H9 (cell line): ENCODE measurements at regions not wholly inside any gene's neighbourhood (a gene's known extent, or its start where the extent isn't known, plus 50 kb on each side); places are given as distances from the start of the nearest gene placed in this dataset.

ENCODE experiments used
- DNase-seq: peaks from one replicate; pipeline ENCODE4 v3.0.0-alpha.2; 2017
- H2AFZ ChIP-seq: one replicate; pipeline ENCODE4 v1.6.1; 2013; ENCODE audit warnings: mild to moderate bottlenecking, low read length, control low read depth, moderate library complexity
- H2AK5ac ChIP-seq: 2 replicates; pipeline ENCODE4 v1.6.1; 2013; ENCODE audit warnings: low read length, control low read depth, mixed read lengths; ENCODE audit not compliant: insufficient read length
- H2BK120ac ChIP-seq: one replicate; pipeline ENCODE4 v1.6.1; 2013; ENCODE audit warnings: low read depth, mild to moderate bottlenecking, low read length, control low read depth, inconsistent platforms; ENCODE audit not compliant: poor library complexity, severe bottlenecking
- H2BK12ac ChIP-seq: 2 replicates; pipeline ENCODE4 v1.6.1; 2013; ENCODE audit warnings: low read length, control low read depth, mixed read lengths, low read depth; ENCODE audit not compliant: insufficient read length
- H2BK15ac ChIP-seq: 2 replicates; pipeline ENCODE4 v1.6.1; 2013; ENCODE audit warnings: low read depth, low read length, control low read depth
- H2BK20ac ChIP-seq: one replicate; pipeline ENCODE4 v1.6.1; 2013; ENCODE audit warnings: low read depth, mild to moderate bottlenecking, low read length, control low read depth, inconsistent platforms; ENCODE audit not compliant: poor library complexity, severe bottlenecking
- H2BK5ac ChIP-seq: 2 replicates; pipeline ENCODE4 v1.6.1; 2013; ENCODE audit warnings: low read length, control low read depth, mixed read lengths; ENCODE audit not compliant: insufficient read length
- H3K14ac ChIP-seq: 2 replicates; pipeline ENCODE4 v1.6.1; 2013; ENCODE audit warnings: low read length, control low read depth; ENCODE audit not compliant: insufficient read depth
- H3K18ac ChIP-seq: 2 replicates; pipeline ENCODE4 v1.6.1; 2013; ENCODE audit warnings: low read depth, mild to moderate bottlenecking, mixed read lengths, low read length, control low read depth; ENCODE audit not compliant: insufficient read length
- H3K23ac ChIP-seq: 2 replicates; pipeline ENCODE4 v1.6.1; 2013; ENCODE audit warnings: low read length, control low read depth, mixed read lengths, low read depth; ENCODE audit not compliant: insufficient read length
- H3K23me2 ChIP-seq: 2 replicates; pipeline ENCODE4 v1.6.1; 2013; ENCODE audit warnings: low read depth, mild to moderate bottlenecking, mixed read lengths, low read length, control low read depth; ENCODE audit not compliant: insufficient read length, poor library complexity, severe bottlenecking
- H3K27ac ChIP-seq: 2 replicates; pipeline ENCODE4 v1.5.1; 2013; ENCODE audit warnings: low read length, control low read depth, mixed read lengths, low read depth; ENCODE audit not compliant: insufficient read length
- H3K27me3 ChIP-seq: 2 replicates; pipeline ENCODE4 v1.6.1; 2013; ENCODE audit warnings: low read length, control low read depth, inconsistent platforms; ENCODE audit not compliant: insufficient read depth
- H3K4ac ChIP-seq: 2 replicates; pipeline ENCODE4 v1.6.1; 2013; ENCODE audit warnings: low read depth, mild to moderate bottlenecking, control low read depth, inconsistent platforms, low read length, moderate library complexity
- H3K4me1 ChIP-seq: 2 replicates; pipeline ENCODE4 v1.6.1; 2013; ENCODE audit warnings: low read length, control low read depth, inconsistent platforms; ENCODE audit not compliant: insufficient read depth
- H3K4me2 ChIP-seq: 2 replicates; pipeline ENCODE4 v1.6.1; 2013; ENCODE audit warnings: low read length, control low read depth, mixed read lengths; ENCODE audit not compliant: insufficient read length, insufficient read depth
- H3K56ac ChIP-seq: 2 replicates; pipeline ENCODE4 v1.6.1; 2013; ENCODE audit warnings: low read depth, mild to moderate bottlenecking, mixed read lengths, low read length, control low read depth; ENCODE audit not compliant: insufficient read length
- H3K79me1 ChIP-seq: 2 replicates; pipeline ENCODE4 v1.6.1; 2013; ENCODE audit warnings: low read depth, mild to moderate bottlenecking, moderate library complexity, low read length, control low read depth, inconsistent platforms; ENCODE audit not compliant: insufficient read depth, poor library complexity, severe bottlenecking
- H3K79me2 ChIP-seq: 2 replicates; pipeline ENCODE4 v1.6.1; 2013; ENCODE audit warnings: low read length, control low read depth, inconsistent platforms; ENCODE audit not compliant: insufficient read depth
- H3K9ac ChIP-seq: 2 replicates; pipeline ENCODE4 v1.6.1; 2013; ENCODE audit warnings: low read length, control low read depth, mixed read lengths; ENCODE audit not compliant: insufficient read length; ENCODE audit errors: extremely low read depth
- H3K9me3 ChIP-seq: one replicate; pipeline ENCODE4 v1.6.1; 2013; ENCODE audit warnings: low read depth, low read length, inconsistent platforms; ENCODE audit not compliant: control insufficient read depth
- H3T11ph ChIP-seq: one replicate; pipeline ENCODE4 v1.6.1; 2013; ENCODE audit warnings: mild to moderate bottlenecking, low read length, control low read depth, inconsistent platforms
- H4K20me1 ChIP-seq: one replicate; pipeline ENCODE4 v1.6.1; 2013; ENCODE audit not compliant: control insufficient read depth, insufficient read length, insufficient read depth
- H4K5ac ChIP-seq: 2 replicates; pipeline ENCODE4 v1.6.1; 2013; ENCODE audit warnings: low read depth, mild to moderate bottlenecking, mixed read lengths, low read length, control low read depth; ENCODE audit not compliant: insufficient read length
- H4K8ac ChIP-seq: replicated peaks from 2 replicates; pipeline ENCODE4 v1.6.1; 2013; ENCODE audit warnings: low read length, control low read depth, mixed read lengths, low read depth; ENCODE audit not compliant: insufficient read length
- H4K91ac ChIP-seq: 2 replicates; pipeline ENCODE4 v1.6.1; 2013; ENCODE audit warnings: low read depth, mild to moderate bottlenecking, moderate library complexity, mixed read lengths, low read length, control low read depth; ENCODE audit not compliant: insufficient read length
- H3K27ac Mint-ChIP-seq, 3 experiments: 2 replicates in 2 of 3; 3 replicates in 1 of 3; pipeline ENCODE4 v1.8.0; 2020 to 2021; ENCODE audit warnings: mixed read lengths in 3 of 3, mild to moderate bottlenecking in 1 of 3, moderate library complexity in 1 of 3
- H3K27me3 Mint-ChIP-seq: 2 replicates; pipeline ENCODE4 v1.8.0; 2021; ENCODE audit warnings: low read depth, mild to moderate bottlenecking, moderate library complexity, mixed read lengths
- H3K36me3 Mint-ChIP-seq, 3 experiments: 2 replicates in 2 of 3; 3 replicates in 1 of 3; pipeline ENCODE4 v1.8.0; 2020 to 2021; ENCODE audit warnings: low read depth in 3 of 3, mixed read lengths in 3 of 3; ENCODE audit not compliant: insufficient read depth in 1 of 3
- H3K4me1 Mint-ChIP-seq, 2 experiments: 2 replicates each; pipeline ENCODE4 v1.8.0; 2020; ENCODE audit warnings: mixed read lengths in 2 of 2
- H3K4me3 Mint-ChIP-seq, 2 experiments: 2 replicates in 1 of 2; 3 replicates in 1 of 2; pipeline ENCODE4 v1.8.0; 2020 to 2021; ENCODE audit warnings: mild to moderate bottlenecking in 2 of 2, mixed read lengths in 2 of 2, moderate library complexity in 1 of 2
- H3K9me3 Mint-ChIP-seq, 2 experiments: 2 replicates in 1 of 2; 3 replicates in 1 of 2; pipeline ENCODE4 v1.8.0; 2020; ENCODE audit warnings: mild to moderate bottlenecking in 2 of 2, mixed read lengths in 2 of 2, moderate library complexity in 1 of 2
- CTCF ChIP-seq: fragments of 200-600 bp; sonication (generic); conservative IDR thresholded peaks from 3 replicates; pipeline ENCODE4 v1.8.0; 2021; ENCODE audit warnings: antibody characterized with exemption, mild to moderate bottlenecking
- WGBS: extraction: QIAGEN DNeasy Blood & Tissue Kit; methylation state at CpG from one replicate; pipeline ENCODE4 v1.1.7; 2013; ENCODE audit warnings: missing lambda C conversion rate, low lambda C conversion rate, mixed read lengths; ENCODE audit not compliant: insufficient read length; ENCODE audit errors: extremely low coverage; 5-methylcytosine and 5-hydroxymethylcytosine counted together

GRCh38 chr3:86797946-86798345 lies 193.0 kb downstream of the VGLL3 start:
- H3T11ph ChIP-seq: no peak overlapping the region
- no peak overlapping the region for H2BK120ac ChIP-seq
- H3K4me3 Mint-ChIP-seq: no peak overlapping the region
- no peaks in the 10 kb centered on the region for H3K79me1 ChIP-seq
- H3K9ac ChIP-seq: no peak overlapping the region
- no peaks in the 10 kb centered on the region for H3K27me3 Mint-ChIP-seq
- H2BK20ac ChIP-seq: no peak overlapping the region
- no peaks in the 10 kb centered on the region for H3K23me2 ChIP-seq
- no peaks in the 10 kb centered on the region; the same call in 1 of the 2 replicates for H3K4me1 ChIP-seq
- no peaks in the 10 kb centered on the region for H3K27me3 ChIP-seq
- no peak overlapping the region for H2BK15ac ChIP-seq
- no peaks in the 10 kb centered on the region for H4K20me1 ChIP-seq
- no peaks in the 10 kb centered on the region for H3K9me3 Mint-ChIP-seq
- H3K27ac ChIP-seq: no peak overlapping the region
- no peak overlapping the region for H2AFZ ChIP-seq
- H3K23ac ChIP-seq: no peak overlapping the region
- TF ChIP-seq CTCF: no peak
- H4K8ac ChIP-seq: no peak overlapping the region
- no peak overlapping the region for H2BK5ac ChIP-seq
- H3K9me3 ChIP-seq: no peaks in the 10 kb centered on the region
- no peak overlapping the region for H3K56ac ChIP-seq
- no peak overlapping the region for H2AK5ac ChIP-seq
- H3K14ac ChIP-seq: no peak overlapping the region
- no peak for DNase-seq
- no peak overlapping the region for H4K91ac ChIP-seq
- H3K18ac ChIP-seq: no peak overlapping the region
- no peak overlapping the region for H3K4me2 ChIP-seq
- no peaks in the 10 kb centered on the region for H3K36me3 Mint-ChIP-seq
- H2BK12ac ChIP-seq: no peak overlapping the region
- peaks cover 13 to 16% of the 10 kb centered on the region in 2 experiments for H3K4me1 Mint-ChIP-seq
- H4K5ac ChIP-seq: no peak overlapping the region
- H3K79me2 ChIP-seq: no peaks in the 10 kb centered on the region
- H3K4ac ChIP-seq: no peak overlapping the region
- H3K27ac Mint-ChIP-seq: no peak overlapping the region
- WGBS: no CpG with 5 or more reads among the region's 1 CpG
